LHCN-M2 (cell line): ENCODE measurements at regions not wholly inside any gene's neighbourhood (a gene's known extent, or its start where the extent isn't known, plus 50 kb on each side); places are given as distances from the start of the nearest gene placed in this dataset.
"Not testable (repeated sequence)": the region's sequence is repeated elsewhere in the genome, so short reads cannot be mapped to it uniquely, and the experiment has no call there.

Source experiments
- DNase-seq: peaks from one replicate; pipeline ENCODE4 v3.0.0-alpha.2; 2012; ENCODE audit warnings: low read depth

DNA sequence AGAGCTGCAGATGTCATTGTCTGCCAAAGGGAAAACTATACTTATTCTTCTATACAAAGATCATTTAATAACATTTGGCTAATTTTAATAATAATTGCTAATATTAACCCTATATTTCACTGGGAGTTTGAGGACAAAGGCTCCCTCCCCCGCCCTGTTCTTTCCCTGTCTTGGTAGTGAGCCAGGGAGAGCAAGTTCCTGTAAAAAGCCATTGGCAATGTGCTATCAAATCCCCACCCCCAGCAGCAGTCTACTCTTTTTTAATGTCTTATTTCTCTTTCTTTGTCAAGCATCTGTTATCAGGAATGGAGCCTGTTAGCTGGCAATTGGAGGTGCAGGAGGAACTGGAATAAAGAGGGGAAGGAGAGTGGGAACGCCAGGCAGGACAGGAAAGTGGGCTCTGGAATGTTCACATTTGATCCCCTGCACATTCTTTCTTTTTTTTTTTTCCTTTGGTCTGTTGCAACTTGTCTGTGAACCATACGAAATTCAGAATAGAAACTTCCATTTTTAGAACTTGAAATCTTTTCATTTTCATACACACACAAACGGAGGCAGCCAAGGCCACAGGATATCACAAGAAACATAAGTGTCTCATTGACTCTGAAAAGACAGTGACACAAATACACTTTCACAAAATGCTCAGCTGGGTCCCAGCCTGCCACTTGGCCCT, 664.8 kb upstream of the ZNF608 start:
- DNase-seq: peak; percentile 77

DNA sequence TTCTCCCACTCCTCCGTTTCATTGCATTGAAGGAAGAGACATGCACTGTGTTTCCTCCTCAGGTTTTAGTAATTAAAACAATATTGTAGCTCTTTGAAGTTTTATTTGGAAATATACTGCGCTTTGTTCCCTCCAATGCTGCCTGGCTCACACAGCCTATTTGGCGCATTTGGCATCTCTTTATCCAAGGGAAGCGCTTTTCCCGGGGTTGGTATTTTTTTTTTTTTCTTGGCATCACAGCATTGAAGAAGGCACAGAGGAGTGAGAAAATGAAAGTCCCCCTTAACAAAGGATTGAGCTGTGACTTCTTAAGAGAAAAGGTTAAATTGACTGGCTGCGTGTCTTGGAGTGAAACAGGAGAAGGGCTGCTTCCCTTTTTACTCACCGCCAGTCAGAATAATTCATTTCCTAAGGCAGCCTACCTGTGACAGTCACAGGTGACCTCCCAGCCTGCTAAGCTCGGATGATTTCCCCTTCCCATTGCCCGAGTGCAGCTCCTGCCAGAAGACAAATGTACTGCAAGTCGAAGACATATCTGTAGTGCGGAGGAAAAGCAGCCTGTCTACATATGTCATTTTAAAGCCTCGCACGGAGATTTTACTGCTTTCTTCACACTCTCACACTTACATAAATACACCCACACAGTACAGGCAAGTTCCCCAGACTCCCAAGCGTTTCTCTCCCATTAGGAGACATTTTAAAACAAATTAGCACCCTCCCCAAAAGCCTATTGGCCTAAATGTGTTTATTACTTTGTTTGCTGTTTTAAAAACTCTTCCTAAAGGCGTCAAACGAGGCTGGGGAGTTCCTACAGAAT, 665.5 kb upstream of the ZNF608 start:
- DNase-seq: peak; percentile 29

DNA sequence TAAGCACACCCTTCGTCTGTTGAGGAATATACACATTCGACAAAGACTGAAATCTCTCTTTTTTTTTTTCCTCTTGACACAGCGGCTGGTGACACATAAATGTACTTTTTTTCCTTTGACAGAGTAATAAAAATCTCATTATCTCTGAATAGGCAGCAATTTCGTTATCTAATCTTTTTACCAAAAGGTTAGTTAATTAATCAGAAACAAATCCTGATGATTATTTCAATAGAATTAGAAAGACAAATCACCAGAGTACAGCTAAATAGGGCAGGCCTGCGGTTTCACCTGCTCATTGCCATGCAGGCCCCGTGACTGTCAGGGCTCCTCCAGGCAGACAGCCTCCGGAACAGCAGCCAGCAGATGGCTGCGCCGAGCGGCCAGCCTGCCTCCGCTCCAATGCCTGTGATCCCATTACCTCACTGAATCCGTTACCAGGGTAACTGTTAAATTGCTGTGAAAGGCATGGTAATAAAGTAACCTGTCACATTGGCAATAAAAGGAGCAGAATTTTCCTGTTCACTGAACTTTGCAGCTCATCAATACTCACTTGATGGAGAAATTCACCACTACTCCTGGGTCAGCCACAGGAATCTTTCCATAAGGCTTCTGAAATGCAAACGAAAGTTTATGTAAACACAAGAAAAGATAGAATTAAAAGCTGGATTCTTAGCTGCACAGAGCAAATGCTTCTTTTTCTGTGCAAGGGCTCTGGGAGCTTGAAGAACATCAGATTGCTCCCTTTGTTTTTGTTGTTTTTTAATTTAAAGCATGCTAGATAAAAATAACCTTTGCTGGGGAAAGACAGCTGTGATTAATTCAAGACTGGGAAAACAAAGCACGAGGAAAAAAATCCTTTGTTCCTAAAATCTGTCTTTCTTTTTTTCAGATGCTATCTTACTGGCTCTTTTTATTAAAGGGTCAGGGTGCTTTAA, 666.4 kb upstream of the ZNF608 start:
- peak; percentile 90 for DNase-seq

DNA sequence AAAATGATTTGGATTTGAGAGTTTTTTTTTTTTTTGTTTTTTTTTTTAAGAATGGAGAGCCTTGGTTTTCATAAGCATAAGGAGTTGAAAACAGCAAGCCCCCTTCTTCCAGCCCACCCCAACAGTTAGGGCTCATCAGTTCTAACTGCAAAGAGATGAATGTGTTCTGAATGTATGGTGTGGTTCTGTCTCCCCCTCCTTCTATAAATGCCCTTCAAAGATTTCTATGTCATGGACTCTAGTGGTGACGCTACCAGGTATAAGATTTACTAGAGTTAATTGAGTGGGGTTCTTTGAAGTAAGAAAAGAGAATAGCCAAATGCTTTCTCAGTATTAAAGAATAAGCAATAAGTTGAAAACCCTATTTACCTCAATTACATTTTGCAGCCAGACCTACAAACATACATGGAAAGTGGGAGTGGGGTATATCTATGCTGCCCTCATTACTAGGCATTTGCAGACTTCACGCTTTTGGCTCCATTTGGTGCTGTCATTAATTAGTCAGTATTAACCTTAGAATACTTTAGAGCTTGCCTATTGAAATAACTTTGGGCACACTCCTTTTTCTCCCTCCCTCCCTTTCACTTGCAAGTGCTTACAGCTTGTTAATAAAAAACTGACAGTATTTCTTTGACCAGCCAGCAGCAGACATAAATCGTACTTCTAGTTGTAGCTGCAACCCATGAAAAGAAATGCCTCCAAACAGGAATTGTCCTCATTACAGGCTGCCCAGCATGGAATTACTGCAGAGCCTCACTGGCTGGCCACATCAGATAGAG, 667.2 kb upstream of the ZNF608 start:
- DNase-seq: no peak

DNA sequence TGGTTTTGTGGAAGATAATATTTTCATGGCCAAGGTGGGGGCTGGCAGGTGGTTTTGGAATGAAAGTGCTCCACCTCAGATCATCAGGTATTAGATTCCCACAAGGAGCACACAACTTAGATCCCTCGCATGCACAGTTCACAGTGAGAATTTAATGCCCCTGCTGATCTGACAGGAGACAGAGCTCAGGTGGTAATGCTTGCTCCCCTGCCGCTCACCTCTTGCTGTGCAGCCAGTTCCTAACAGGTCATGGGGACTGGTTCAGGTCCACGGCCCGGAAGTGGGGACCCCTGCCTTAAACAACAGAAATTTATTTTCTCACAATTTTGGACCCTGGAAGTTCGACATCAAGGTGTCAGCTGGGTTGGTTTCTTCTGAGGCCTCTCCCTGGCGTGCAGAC, 668.7 kb upstream of the ZNF608 start:
- no peak for DNase-seq

DNA sequence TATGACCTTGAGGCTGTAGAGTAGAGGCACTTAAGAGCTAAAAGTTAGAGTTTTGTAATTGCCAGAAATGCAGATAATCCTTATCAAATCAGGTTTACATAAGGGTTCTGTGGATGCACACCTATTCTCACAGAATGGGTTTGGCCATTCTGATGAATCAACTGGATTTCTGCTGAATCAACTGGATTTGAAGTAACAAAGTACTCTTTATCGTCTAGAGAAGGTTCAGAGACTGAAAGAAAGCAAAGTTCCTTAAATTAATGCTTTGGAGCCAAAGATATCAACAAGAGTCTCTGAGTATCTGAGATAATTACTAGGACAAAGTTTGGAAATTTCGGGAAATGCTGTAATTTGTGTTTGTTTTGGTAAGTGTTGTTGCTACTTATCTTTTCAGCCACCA, 669.6 kb upstream of the ZNF608 start:
- DNase-seq: no peak

DNA sequence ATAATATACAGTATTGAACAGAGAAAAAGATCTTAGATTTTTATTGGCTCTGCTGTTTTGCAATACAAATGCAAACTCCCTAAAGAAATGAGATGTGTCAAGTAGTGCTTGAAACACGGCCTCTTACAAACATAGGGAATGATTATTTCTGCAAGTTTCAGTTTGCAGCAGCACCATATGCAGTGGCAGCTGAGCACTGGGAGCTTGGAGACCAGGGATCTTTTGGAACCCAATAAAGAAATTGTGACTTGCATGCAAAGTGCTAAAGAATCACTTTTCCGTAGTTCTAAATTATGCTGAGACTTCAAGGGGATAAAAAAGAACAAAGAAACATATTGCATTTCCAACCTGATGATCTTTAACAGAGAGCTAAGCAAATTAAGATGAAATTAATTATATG, 674.6 kb upstream of the ZNF608 start:
- DNase-seq: no peak

DNA sequence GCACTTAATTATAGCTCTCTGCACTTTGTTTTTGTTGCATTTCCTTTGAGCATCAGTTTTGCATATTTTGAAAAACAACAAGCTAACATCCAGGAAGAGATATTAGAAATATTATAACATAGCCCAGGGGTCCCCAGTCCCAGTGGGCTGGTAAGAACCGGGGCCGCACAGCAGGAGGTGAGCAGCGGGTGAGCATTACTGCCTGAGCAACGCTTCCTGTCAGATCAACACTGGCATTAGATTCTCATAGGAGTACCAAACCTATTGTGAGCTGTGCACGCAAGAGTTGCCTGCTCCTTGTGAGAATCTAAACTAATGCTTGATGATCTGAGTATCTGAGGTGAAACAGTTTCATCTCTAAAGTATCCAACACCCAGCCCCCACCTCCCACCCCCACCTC, 675.9 kb upstream of the ZNF608 start:
- DNase-seq: no peak

DNA sequence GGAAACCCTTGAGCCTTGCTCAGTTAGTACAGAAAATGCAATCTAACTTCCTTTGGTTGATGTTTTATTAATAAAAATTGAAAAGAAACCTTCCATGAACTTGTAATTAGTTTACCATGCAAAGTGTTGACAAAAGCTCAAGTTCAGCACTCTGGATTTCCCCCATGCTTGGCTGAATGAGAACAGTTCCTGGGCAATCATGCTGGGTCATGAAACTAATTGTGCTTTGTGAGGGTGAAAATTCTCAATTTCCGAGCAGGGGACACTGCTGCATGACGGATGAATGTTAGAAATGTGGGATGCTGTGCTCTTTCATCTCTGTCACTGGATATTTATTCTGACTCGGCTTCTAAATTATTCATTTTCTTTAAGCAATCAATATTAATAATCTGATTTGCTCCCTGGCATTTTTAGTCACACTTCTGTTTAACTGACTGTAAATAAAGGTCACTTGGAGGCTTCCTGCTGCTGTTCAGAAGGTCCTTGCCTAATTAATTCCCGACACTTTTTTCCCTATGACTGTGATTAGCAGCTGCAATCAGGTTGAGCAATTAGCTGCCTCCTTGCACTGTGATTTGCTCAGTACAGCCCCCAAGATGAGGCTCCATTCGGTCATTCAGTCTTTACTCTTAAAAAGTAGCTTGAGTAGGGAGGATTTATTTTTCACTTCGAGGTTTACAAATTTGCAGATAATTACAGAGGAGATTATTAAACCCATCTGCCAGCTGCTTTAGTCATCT, 678.1 kb upstream of the ZNF608 start:
- no peak for DNase-seq

DNA sequence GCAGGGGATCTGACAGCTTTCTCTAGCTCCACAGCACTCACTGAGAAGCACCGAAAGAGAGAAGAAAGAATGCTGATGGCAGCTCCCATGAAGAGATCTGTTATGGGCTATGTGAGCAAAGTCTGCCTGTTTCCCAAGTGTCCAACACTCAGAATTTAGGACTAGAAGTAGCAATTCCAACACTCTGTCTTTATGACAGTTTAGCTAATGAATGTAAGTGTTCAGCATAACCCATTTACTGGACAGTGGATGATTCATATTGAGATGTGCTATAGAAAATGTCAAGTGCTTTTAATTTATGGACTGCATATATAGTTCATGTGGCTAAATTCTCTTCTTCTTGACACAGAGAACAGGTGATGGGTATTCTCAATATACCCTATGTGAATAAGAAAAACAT, 683.1 kb upstream of the ZNF608 start:
- DNase-seq: no peak

DNA sequence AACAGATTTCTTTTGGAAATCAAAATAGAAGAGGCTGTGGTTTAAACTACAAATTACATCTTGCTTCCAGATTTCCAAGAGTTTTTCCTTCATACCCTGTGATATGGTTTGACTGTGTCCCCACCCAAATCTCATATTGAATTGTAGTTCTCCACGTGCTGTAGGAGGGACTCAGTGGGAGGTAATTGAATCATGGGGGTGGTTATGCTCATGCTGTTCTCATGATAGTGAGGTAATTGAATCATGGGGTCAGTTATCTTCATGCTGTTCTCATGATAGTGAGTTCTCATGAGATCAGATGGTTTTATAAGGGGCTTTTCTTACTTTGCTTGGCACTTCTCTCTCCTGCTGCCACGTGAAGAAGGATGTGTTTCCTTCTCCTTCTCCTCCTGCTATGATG, 687.0 kb upstream of the ZNF608 start:
- DNase-seq: no peak

DNA sequence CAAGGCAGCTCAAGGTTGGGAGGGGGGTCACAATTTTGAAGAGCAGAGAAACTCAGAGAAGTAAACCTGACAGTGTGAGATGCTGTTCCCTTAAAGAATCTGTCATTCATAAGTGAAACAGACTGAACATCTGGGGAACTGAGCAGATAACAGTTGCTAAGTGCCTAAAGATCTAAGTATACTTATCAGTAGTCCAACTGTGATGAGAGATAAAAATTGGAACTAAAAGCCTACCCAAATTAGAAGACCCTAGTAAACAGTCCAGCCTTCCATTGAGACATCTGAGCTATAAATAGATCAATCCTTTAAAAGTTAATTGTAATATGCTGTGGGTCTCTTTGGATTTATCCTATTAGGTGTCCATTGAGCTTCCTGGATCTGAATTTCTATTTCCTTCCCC, 692.8 kb upstream of the ZNF608 start:
- DNase-seq: no peak

DNA sequence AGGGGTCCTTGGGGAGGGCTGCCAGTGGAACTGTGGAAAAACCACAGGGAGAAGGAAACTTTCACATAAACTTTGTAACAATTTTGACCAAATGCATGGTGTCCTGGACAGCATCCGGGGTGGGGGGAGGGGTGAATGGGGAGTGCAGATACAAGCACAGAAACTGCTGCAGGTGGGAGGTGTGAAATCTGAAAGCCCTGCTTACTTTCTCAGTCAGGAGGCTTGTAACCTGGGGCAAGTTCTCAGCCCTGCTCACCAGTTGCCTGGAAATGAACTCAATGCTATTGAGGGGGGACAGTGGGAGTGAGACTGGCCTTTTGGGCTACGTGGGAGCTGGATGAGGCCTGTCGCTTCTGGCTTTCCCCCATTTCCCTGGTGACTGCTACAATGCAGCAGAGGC, 694.5 kb upstream of the ZNF608 start:
- no peak for DNase-seq

DNA sequence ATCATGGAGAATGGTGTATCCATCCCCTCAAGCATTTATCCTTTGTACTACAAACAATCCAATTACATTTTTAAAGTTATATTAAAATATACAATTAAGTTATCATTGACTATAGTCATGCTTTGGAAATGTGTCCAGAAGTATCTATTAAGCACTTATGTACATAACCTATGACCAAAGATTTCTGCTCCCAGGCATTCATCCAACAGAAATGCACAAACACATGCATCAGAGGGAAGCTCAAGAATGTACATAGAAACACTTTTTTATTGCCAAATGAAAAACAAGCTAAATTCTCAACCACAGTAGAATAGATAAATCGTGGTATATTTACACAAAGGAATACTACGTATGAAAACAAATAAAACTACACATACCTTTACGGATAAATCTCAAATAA, 700.5 kb upstream of the ZNF608 start:
- DNase-seq: peak; percentile 22

DNA sequence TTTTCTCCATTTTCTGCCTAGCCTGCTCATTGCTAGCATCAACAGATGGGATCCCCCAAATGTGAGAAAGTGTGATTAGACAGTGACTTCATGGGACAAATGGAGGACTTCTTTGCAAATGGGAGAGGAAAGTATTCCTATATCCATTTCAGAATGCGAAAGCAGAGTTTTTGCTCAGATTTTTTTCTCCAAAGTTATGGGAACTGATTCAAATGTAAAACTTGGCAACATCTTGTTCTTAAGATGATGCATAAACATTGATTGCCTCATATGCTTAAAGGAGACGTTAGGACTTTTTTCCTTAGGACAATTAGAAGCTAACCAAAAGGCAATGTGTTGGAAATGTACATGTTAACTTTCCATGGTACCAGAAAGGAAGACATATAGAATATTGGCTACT, 704.3 kb upstream of the ZNF608 start:
- DNase-seq: no peak

DNA sequence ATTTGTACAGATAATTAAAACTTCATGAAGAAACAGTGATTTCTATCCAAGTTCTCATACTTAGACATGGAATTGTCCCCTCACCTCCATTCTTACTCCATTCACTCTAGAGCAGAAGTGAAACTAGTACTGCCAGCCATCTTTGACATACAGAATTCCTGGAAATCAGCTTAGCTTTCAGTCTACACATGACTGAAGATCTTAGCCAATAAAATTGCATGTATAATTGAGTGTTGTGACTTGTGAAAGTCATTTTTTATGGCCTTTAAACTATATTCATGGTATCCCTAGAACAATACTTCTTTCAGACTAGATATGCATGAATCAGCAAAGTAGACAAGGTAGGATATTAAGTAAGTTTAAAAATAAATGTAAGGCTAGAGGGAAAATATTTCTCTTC, 705.2 kb upstream of the ZNF608 start:
- DNase-seq: no peak

DNA sequence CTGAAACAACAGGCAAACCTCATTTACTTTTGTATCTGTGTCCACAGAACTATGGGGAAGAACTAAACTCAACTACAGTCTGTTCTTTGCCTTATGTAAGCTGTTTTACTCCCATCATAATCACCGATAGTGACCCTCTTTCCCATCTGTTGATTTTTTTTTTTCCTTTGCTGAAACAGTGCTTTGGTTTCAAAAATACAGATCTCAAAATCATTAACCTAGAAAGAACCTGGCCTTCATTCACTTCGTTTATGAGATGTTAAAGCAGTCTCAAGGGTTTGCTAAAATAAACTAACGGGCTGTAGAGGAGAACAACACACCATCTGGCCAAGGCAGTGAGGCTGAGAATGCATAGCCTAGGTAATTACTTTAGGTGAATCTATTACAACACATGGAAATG, 706.6 kb upstream of the ZNF608 start:
- DNase-seq: no peak

DNA sequence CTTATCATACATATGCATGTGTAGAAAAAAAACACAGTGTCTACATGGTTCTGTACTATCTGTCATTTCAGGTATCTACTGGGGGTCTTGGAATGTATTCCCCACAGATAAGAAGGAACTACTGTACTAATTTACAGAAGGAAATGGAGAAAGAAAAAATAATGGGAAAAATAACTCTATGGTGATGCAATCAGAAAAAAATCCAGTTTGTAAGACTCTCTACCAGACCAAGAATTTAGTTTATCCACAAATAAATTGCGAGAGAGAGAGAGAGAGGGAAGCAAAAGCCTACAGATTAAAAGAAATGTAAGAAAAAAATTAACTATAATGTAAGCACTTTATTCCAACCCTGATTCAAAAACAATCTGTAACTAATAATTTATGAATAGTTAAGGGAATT, 708.6 kb upstream of the ZNF608 start:
- DNase-seq: no peak

DNA sequence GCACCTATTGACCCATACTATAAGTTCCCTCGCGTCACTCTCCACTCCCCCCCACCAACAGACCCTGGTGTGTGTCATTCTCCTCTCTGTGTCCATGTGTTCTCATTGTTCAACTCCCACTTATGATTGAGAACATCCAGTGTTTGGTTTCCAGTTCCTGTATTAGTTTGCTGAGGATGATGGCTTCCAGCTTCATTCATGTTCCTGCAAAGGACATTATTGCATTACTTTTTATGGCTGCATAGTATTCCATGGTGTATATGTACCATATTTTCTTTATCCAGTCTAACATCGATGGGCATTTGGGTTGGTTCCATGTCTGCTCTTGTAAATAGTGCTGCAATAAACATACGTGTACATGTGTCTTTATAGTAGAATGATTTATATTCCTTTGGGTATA, 709.6 kb upstream of the ZNF608 start:
- DNase-seq: not testable (repeated sequence)

DNA sequence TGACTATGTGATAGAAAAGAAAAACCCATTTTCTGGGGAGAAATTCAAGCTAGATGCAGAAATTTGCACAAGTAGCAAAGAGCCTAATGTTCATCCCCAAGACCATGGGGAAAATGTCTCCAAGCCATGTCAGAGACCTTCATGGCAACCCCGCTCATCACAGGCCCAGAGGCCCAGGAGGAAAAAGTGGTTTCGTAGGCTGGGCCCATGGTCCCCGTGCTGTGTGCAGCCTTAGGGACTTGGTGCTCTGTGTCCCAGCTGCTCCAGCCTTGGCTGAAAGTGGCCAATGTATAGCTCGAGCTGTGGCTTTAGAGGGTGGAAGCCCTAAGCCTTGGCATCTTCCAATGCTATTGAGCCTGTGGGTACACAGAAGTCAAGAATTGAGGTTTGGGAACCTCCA, 711.2 kb upstream of the ZNF608 start:
- no peak for DNase-seq

DNA sequence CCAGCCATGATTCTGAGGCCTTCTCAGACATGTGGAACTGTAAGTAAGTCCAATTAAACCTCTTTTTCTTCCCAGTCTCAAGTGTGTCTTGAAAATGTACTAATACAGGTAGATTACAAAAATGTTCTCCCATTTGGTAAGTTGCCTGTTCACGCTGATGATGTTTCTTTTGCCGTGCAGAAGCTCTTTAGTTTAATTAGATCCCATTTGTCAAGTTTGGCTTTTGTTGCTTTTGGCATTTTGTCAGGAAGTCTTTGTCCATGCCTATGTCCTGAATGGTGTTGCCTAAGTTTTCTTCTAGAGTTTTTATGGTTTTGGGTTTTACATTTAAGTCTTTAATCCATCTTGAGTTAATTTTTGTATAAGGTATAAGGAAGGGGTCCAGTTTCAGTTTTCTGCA, 712.5 kb upstream of the ZNF608 start:
- not testable (repeated sequence) for DNase-seq
